ENCODE measurements at regions not wholly inside any gene's neighbourhood (a gene's known extent, or its start where the extent isn't known, plus 50 kb on each side); places are given as distances from the start of the nearest gene placed in this dataset.
"Not testable (repeated sequence)": the region's sequence is repeated elsewhere in the genome, so short reads cannot be mapped to it uniquely, and the experiment has no call there.

DNA sequence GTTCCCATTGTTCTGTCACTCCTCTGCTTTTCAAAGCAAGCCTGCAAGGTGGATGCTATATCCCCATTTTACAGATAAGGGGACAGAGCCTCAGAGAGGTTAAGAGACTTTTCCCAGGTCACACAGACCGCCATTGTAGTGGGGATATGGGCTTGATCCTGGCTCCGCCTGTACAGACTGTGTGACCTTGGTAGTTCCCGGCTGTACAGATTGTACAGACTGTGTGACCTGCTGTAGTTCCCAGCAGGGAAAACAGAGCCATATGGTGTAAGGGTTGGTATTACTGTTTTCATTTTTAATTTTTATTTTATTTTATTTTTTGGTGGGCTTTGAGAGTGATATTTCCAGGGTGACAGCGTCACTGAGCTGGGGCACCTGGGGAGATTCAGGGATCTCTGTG lies 63.2 kb upstream of the FAM153A start:
- not testable (repeated sequence) for H2BK12ac ChIP-seq (ENCODE audit: insufficient read length, low read depth, low read length); DNase-seq; H2BK120ac ChIP-seq (ENCODE audit: low read depth, low read length, poor library complexity, severe bottlenecking); H3K27me3 Mint-ChIP-seq (ENCODE audit: low read depth); H3K14ac ChIP-seq (ENCODE audit: insufficient read depth, low read length); H3K27me3 ChIP-seq (ENCODE audit: insufficient read depth, low read length); H3K9me3 ChIP-seq (ENCODE audit: control insufficient read depth, low read depth, low read length); H3K4me2 ChIP-seq (ENCODE audit: insufficient read depth, insufficient read length, low read length); H3K27ac Mint-ChIP-seq; H4K8ac ChIP-seq (replicated peaks; ENCODE audit: insufficient read length, low read depth, low read length); H3K9ac ChIP-seq (ENCODE audit: extremely low read depth, insufficient read length, low read length); H3K79me1 ChIP-seq (ENCODE audit: insufficient read depth, low read depth, low read length, poor library complexity, severe bottlenecking); H3K4me3 Mint-ChIP-seq; H2AK5ac ChIP-seq (ENCODE audit: insufficient read length, low read length); H3K4me1 ChIP-seq (ENCODE audit: insufficient read depth, low read length); H3K36me3 Mint-ChIP-seq (ENCODE audit: insufficient read depth in 1 of 3, low read depth in 3 of 3); H4K91ac ChIP-seq (ENCODE audit: insufficient read length, low read depth, low read length); H4K5ac ChIP-seq (ENCODE audit: insufficient read length, low read depth, low read length); H2BK15ac ChIP-seq (ENCODE audit: low read depth, low read length); H2AFZ ChIP-seq (ENCODE audit: low read length); H3K18ac ChIP-seq (ENCODE audit: insufficient read length, low read depth, low read length); H3T11ph ChIP-seq (ENCODE audit: low read length); H3K27ac ChIP-seq (ENCODE audit: insufficient read length, low read depth, low read length); H2BK5ac ChIP-seq (ENCODE audit: insufficient read length, low read length); H3K9me3 Mint-ChIP-seq; H2BK20ac ChIP-seq (ENCODE audit: low read depth, low read length, poor library complexity, severe bottlenecking); H3K23me2 ChIP-seq (ENCODE audit: insufficient read length, low read depth, low read length, poor library complexity, severe bottlenecking); H3K56ac ChIP-seq (ENCODE audit: insufficient read length, low read depth, low read length); H4K20me1 ChIP-seq (ENCODE audit: control insufficient read depth, insufficient read depth, insufficient read length); H3K79me2 ChIP-seq (ENCODE audit: insufficient read depth, low read length); H3K23ac ChIP-seq (ENCODE audit: insufficient read length, low read depth, low read length); H3K4me1 Mint-ChIP-seq; H3K4ac ChIP-seq (ENCODE audit: low read depth, low read length)
- WGBS (ENCODE audit: extremely low coverage, insufficient read length, low lambda C conversion rate), result no CpG with 5 or more reads among the region's 4 CpGs

- not testable (repeated sequence) for H3K23me2 ChIP-seq (ENCODE audit: insufficient read length, low read depth, low read length, poor library complexity, severe bottlenecking); H2BK120ac ChIP-seq (ENCODE audit: low read depth, low read length, poor library complexity, severe bottlenecking); H3T11ph ChIP-seq (ENCODE audit: low read length); H3K4ac ChIP-seq (ENCODE audit: low read depth, low read length); H2BK20ac ChIP-seq (ENCODE audit: low read depth, low read length, poor library complexity, severe bottlenecking); H4K8ac ChIP-seq (replicated peaks; ENCODE audit: insufficient read length, low read depth, low read length); H2AK5ac ChIP-seq (ENCODE audit: insufficient read length, low read length); H3K14ac ChIP-seq (ENCODE audit: insufficient read depth, low read length); H2BK15ac ChIP-seq (ENCODE audit: low read depth, low read length); H3K4me1 ChIP-seq (ENCODE audit: insufficient read depth, low read length); H4K91ac ChIP-seq (ENCODE audit: insufficient read length, low read depth, low read length); H3K9me3 ChIP-seq (ENCODE audit: control insufficient read depth, low read depth, low read length); H4K5ac ChIP-seq (ENCODE audit: insufficient read length, low read depth, low read length); H3K9me3 Mint-ChIP-seq; H3K18ac ChIP-seq (ENCODE audit: insufficient read length, low read depth, low read length); H4K20me1 ChIP-seq (ENCODE audit: control insufficient read depth, insufficient read depth, insufficient read length); H3K27me3 Mint-ChIP-seq (ENCODE audit: low read depth); H3K4me2 ChIP-seq (ENCODE audit: insufficient read depth, insufficient read length, low read length); H3K23ac ChIP-seq (ENCODE audit: insufficient read length, low read depth, low read length); H3K9ac ChIP-seq (ENCODE audit: extremely low read depth, insufficient read length, low read length); H3K4me1 Mint-ChIP-seq; H3K4me3 Mint-ChIP-seq; H3K36me3 Mint-ChIP-seq (ENCODE audit: insufficient read depth in 1 of 3, low read depth in 3 of 3); H2AFZ ChIP-seq (ENCODE audit: low read length); DNase-seq; H3K27me3 ChIP-seq (ENCODE audit: insufficient read depth, low read length); H3K27ac ChIP-seq (ENCODE audit: insufficient read length, low read depth, low read length); H3K79me2 ChIP-seq (ENCODE audit: insufficient read depth, low read length); H3K56ac ChIP-seq (ENCODE audit: insufficient read length, low read depth, low read length); H3K27ac Mint-ChIP-seq; H2BK5ac ChIP-seq (ENCODE audit: insufficient read length, low read length); H2BK12ac ChIP-seq (ENCODE audit: insufficient read length, low read depth, low read length); H3K79me1 ChIP-seq (ENCODE audit: insufficient read depth, low read depth, low read length, poor library complexity, severe bottlenecking)
- WGBS (ENCODE audit: extremely low coverage, insufficient read length, low lambda C conversion rate), result no CpG with 5 or more reads among the region's 5 CpGs
Measured at GRCh38 chr5:177836191-177836590, 53.5 kb upstream of the FAM153A start.
